Thoracic aorta (tissue), 2 donors: ENCODE measurements at regions not wholly inside any gene's neighbourhood (a gene's known extent, or its start where the extent isn't known, plus 50 kb on each side); places are given as distances from the start of the nearest gene placed in this dataset.

ENCODE experiments used
- ATAC-seq: fragments of 150-250 bp; one replicate; pipeline ENCODE4 v1.8.0; 2017; ENCODE audit warnings: low read depth; ENCODE audit not compliant: insufficient number of reproducible peaks, low FRiP score
- DNase-seq: peaks from one replicate; pipeline ENCODE4 v3.0.0-alpha.2; 2020; ENCODE audit warnings: low spot score
- H3K27ac ChIP-seq, 2 donors: fragments of 200-600 bp; sonication (generic); 1 replicate in 1 of 2; 2 replicates in 1 of 2; pipeline ENCODE4 v1.5.1; 2016; ENCODE audit warnings: mild to moderate bottlenecking in 2 of 2, moderate library complexity in 2 of 2
- H3K27me3 ChIP-seq: fragments of 200-600 bp; sonication (generic); replicated peaks from 2 replicates; pipeline ENCODE4 v1.6.0; 2016; ENCODE audit warnings: mild to moderate bottlenecking; ENCODE audit not compliant: insufficient read depth
- H3K36me3 ChIP-seq: fragments of 200-600 bp; sonication (generic); one replicate; pipeline ENCODE4 v1.5.1; 2016
- H3K4me1 ChIP-seq, 2 donors: fragments of 200-600 bp; sonication (generic); 1 replicate in 1 of 2; 2 replicates in 1 of 2; pipeline versions ENCODE4 v1.5.1 to v1.6.0; 2016; ENCODE audit warnings: low read depth in 2 of 2, mild to moderate bottlenecking in 1 of 2; ENCODE audit not compliant: control insufficient read depth in 1 of 2
- H3K4me3 ChIP-seq: fragments of 200-600 bp; sonication (generic); 2 replicates; pipeline ENCODE4 v1.5.1; 2016; ENCODE audit warnings: mild to moderate bottlenecking
- H3K9me3 ChIP-seq: fragments of 200-600 bp; sonication (generic); 2 replicates; pipeline ENCODE4 v1.5.1; 2016
- TF ChIP-seq, protein P1 (sequence below): fragments of 200-600 bp; sonication (generic); IDR thresholded peaks from one replicate; pipeline ENCODE4 v1.5.1; 2019; ENCODE audit warnings: antibody characterized with exemption

DNA sequence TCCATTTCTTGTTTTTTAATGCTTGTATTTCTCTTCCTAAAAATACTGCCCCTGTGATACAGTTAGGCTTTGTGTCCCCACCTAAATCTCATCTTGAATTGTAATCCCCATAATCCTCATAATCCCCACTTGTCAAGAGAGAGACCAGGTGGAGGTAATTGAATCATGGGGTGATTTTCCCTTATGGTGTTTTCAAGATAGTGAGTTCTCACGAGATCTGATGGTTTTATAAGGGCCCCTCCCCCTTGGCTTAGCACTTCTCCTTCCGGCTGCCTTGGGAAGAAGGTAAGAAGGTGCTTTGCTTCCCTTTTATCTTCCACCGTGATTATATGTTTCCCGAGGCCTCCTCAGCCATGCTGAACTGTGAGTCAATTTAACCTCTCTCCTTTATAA lies 227.4 kb downstream of the MAN2A1 start:
- Histone ChIP-seq H3K4me3 (no peak overlapping the region), H3K27me3 (no peaks in the 10 kb centered on the region), H3K9me3 (no peaks in the 10 kb centered on the region), H3K4me1 (peaks cover 4 to 9% of the 10 kb centered on the region in 2 donors), H3K36me3 (no peaks in the 10 kb centered on the region), H3K27ac (no peak overlapping the region)
- no peak for DNase-seq
- TF ChIP-seq, protein P1, sequence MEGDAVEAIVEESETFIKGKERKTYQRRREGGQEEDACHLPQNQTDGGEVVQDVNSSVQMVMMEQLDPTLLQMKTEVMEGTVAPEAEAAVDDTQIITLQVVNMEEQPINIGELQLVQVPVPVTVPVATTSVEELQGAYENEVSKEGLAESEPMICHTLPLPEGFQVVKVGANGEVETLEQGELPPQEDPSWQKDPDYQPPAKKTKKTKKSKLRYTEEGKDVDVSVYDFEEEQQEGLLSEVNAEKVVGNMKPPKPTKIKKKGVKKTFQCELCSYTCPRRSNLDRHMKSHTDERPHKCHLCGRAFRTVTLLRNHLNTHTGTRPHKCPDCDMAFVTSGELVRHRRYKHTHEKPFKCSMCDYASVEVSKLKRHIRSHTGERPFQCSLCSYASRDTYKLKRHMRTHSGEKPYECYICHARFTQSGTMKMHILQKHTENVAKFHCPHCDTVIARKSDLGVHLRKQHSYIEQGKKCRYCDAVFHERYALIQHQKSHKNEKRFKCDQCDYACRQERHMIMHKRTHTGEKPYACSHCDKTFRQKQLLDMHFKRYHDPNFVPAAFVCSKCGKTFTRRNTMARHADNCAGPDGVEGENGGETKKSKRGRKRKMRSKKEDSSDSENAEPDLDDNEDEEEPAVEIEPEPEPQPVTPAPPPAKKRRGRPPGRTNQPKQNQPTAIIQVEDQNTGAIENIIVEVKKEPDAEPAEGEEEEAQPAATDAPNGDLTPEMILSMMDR: no peak
- no peak for ATAC-seq

DNA sequence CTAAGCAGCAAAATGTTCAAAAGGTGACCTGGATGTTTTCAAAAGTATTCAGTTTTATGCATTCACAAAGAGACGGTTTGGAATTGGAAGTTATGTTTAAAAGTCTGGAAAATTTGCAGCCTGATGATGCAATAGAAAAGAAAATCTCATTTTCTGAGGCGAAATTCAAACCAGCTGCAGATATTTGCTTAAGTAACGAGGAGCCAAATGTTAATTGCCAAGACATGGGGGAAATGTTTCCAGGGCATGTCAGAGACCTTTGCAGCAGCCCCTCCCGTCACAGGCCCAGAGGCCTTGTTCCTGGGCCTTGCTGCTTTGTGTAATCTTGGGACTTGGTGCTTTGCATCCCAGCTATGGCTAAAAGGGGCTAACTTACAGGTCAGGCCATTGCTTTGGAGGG lies 228.2 kb downstream of the MAN2A1 start:
- Histone ChIP-seq H3K27me3 (no peaks in the 10 kb centered on the region), H3K27ac (no peak overlapping the region), H3K9me3 (no peaks in the 10 kb centered on the region), H3K4me3 (no peak overlapping the region), H3K36me3 (no peaks in the 10 kb centered on the region), H3K4me1 (peaks cover 6 to 13% of the 10 kb centered on the region in 2 donors)
- TF ChIP-seq, protein P1: no peak
- DNase-seq (no peak), ATAC-seq (no peak)

DNA sequence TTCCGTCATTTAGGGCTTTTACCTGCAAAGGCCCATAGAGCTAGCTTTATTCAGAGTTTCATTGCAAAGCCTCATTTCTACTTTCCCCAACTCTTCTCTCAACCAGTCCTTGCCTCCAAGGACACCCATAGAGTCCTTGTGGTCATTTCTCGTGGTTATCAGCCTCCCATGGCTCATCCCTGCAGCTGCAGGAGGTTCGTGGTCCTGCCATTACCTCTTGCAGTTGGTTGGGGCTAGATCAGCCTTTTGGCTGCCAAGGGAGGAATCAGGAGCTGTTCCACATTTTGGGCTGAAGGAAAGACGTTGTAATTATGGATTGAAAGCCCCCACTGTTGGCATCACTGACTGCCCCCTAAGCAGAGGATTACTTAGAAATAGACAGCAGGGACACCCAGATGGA lies 231.0 kb downstream of the MAN2A1 start:
- Histone ChIP-seq H3K36me3 (no peaks in the 10 kb centered on the region), H3K27ac (no peak overlapping the region), H3K9me3 (no peaks in the 10 kb centered on the region), H3K27me3 (no peaks in the 10 kb centered on the region), H3K4me3 (no peak overlapping the region), H3K4me1 (peaks cover 6 to 13% of the 10 kb centered on the region in 2 donors)
- DNase-seq (no peak), ATAC-seq (no peak)
- TF ChIP-seq, protein P1: no peak

DNA sequence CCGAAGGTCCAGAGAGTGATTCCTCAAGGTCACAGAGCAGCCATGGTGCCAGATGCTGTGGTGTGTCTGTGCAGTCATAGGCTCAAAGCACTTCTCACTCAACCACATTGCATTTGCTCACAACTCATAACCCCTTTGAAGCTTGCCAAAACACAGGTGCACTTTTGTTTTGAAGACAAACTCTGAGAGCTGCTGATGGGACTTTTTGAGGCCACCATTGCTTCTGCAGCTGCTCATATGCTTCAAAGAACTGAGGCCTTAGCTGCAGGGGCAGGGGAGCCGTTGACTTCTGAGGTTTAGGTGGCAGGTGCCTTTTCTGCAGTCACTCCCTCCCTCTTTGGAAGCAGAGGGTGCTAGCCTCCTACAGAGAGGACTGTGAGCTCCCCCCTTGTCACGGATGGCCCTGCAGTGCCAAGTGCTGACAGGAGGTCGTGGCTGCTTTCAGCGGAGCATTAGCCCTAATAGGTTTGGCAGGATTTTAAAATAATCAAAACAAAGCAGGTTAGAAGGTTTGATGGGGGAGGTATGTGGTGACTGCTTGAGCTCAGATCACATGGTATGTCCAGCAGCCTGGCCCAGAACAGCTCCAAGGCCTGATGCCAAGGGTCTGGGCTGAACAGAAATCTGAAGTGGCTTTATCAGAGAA lies 232.1 kb downstream of the MAN2A1 start:
- TF ChIP-seq, protein P1: no peak
- no peak for ATAC-seq
- H3K4me3 ChIP-seq: no peak overlapping the region
- H3K9me3 ChIP-seq: no peaks in the 10 kb centered on the region
- H3K27me3 ChIP-seq: no peaks in the 10 kb centered on the region
- DNase-seq: no peak
- no peaks in the 10 kb centered on the region for H3K36me3 ChIP-seq
- H3K27ac ChIP-seq: no peak overlapping the region
- H3K4me1 ChIP-seq: peaks cover 6 to 13% of the 10 kb centered on the region in 2 donors

DNA sequence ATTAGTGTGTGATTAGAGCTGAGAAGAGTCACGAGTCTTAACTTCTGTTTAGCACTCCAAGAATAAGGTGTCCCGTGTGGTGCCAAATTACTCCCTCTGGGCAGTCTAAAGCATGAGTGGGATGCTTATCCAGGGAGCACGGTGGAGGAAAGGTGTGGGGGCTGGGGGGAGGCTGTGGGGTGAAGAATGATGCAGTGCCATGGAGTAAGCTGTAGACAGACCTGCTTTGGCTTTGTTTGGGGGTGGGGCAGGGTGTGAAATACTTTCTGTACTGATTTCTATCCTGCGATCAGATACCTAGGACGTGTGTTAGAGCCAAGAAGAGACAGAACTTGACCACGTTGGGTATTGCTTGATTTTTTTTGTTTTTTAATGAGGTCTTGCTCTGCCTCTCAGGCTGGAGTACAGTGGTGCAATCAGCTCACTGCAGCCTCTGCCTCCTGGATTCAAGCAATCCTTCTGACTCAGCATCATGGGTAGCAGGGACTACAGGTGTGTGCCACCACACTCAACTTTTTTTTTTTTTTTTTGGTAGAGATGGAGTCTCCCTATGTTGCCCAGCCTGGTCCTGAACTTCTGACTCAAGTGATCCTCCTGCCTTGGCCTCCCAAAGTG lies 232.8 kb downstream of the MAN2A1 start:
- H3K4me3 ChIP-seq: no peak overlapping the region
- H3K9me3 ChIP-seq: no peaks in the 10 kb centered on the region
- ATAC-seq: no peak
- no peaks in the 10 kb centered on the region for H3K27me3 ChIP-seq
- no peak for DNase-seq
- peaks cover 6 to 13% of the 10 kb centered on the region in 2 donors for H3K4me1 ChIP-seq
- no peaks in the 10 kb centered on the region for H3K36me3 ChIP-seq
- no peak overlapping the region for H3K27ac ChIP-seq
- TF ChIP-seq, protein P1: no peak
